SU-DHL-6 (cell line): ENCODE measurements at regions not wholly inside any gene's neighbourhood (a gene's known extent, or its start where the extent isn't known, plus 50 kb on each side); places are given as distances from the start of the nearest gene placed in this dataset.

Source experiments
- EZH2phosphoT487 ChIP-seq: fragments of 200-600 bp; sonication (generic), shearing (Covaris generic); conservative IDR thresholded peaks from 2 replicates; pipeline ENCODE4 v1.6.1; 2018; ENCODE audit warnings: mild to moderate bottlenecking, antibody characterized with exemption, low read length, moderate library complexity, mixed read lengths
- TF ChIP-seq, protein P1 (sequence below): fragments of 200-600 bp; sonication (generic); IDR thresholded peaks from one replicate; pipeline ENCODE4 v1.5.1; 2017; ENCODE audit warnings: antibody characterized with exemption, mild to moderate bottlenecking, low read length, moderate library complexity; ENCODE audit not compliant: insufficient read depth, poor library complexity, severe bottlenecking

DNA sequence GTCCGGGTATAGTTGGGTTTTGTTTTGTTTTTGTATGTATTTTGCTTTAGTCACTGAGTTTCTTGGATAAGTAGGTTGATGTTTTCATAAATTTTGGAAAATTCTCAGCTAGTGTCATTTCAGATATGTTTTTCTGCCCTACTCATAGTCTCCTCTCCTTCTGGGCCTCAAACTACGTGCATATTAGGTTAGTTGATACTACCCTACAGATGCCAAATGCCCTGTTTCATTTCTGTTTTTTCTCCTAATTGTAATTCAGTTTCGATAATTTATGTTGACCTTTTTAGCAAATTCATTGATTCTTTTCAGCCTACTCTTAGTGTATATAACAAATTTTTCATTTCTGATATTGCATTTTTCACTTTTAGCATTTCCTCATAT lies 268.6 kb upstream of the RGS18 start:
- TF ChIP-seq, protein P1, sequence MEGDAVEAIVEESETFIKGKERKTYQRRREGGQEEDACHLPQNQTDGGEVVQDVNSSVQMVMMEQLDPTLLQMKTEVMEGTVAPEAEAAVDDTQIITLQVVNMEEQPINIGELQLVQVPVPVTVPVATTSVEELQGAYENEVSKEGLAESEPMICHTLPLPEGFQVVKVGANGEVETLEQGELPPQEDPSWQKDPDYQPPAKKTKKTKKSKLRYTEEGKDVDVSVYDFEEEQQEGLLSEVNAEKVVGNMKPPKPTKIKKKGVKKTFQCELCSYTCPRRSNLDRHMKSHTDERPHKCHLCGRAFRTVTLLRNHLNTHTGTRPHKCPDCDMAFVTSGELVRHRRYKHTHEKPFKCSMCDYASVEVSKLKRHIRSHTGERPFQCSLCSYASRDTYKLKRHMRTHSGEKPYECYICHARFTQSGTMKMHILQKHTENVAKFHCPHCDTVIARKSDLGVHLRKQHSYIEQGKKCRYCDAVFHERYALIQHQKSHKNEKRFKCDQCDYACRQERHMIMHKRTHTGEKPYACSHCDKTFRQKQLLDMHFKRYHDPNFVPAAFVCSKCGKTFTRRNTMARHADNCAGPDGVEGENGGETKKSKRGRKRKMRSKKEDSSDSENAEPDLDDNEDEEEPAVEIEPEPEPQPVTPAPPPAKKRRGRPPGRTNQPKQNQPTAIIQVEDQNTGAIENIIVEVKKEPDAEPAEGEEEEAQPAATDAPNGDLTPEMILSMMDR: no peak
- TF ChIP-seq EZH2phosphoT487: no peak
